ENCODE measurements at regions not wholly inside any gene's neighbourhood (a gene's known extent, or its start where the extent isn't known, plus 50 kb on each side); places are given as distances from the start of the nearest gene placed in this dataset.

DNA sequence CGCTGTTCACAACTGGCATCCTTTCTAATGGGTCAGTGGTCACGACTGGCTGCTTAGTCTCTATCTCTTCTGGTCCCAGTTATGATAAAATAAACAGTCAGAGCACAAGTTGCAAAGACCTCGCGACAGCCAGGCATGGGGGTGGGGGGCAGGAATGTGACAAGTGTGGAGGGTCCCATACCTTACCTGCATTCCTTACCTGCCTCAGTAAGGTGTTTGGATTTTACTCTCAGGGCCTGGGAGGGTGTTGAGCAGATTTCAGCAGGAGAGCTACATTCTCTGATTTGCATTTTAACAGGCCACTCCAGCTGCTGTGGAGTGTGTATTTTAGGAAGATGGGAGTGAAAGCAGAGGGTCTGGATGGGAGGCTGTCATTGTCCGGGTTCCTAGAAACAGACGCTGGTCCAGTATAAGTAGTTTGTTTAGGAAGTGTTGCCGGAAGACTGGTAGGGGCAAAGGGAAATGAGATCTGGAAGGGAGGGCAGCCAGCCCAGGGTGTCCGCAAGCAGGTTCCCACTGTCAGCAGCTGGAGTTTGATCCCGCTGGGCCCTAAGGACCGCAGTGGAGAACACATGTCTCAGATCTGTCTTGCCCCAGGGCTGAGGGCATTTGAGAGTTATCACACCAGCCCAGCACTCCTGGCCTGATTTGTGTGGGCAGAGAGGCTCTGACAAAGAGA is 920.0 kb downstream of the UQCRFS1 start:
- DNase-seq (ENCODE audit: extremely low read depth, low read depth), result no peak

DNA sequence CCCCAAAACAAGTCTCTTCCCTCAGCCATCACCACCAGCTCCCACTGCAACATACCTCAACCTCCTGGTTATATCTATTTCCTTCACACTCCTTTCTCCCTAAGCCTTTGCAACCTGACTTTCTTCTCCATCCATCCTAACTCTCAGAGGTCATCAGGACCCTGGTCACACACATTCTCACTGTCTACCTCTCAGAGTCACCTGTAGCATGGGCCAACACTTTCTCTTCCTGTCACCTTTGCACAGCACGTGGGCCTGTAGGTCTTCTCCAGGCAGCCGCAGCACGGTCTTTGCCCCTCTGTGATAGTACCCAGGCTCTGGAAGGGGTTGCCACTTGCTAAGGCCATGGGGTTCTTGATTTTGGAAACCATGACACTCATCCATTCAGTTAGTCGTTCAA is 921.1 kb downstream of the UQCRFS1 start:
- DNase-seq (ENCODE audit: extremely low read depth, low read depth), result no peak

GRCh38 chr19:28290963-28291657 is 921.8 kb downstream of the UQCRFS1 start:
- no peak for DNase-seq (ENCODE audit: extremely low read depth, low read depth)

- no peak for DNase-seq (ENCODE audit: extremely low read depth, low read depth)
These were observed 923.5 kb downstream of the UQCRFS1 start for GRCh38 chr19:28289295-28290063.

DNA sequence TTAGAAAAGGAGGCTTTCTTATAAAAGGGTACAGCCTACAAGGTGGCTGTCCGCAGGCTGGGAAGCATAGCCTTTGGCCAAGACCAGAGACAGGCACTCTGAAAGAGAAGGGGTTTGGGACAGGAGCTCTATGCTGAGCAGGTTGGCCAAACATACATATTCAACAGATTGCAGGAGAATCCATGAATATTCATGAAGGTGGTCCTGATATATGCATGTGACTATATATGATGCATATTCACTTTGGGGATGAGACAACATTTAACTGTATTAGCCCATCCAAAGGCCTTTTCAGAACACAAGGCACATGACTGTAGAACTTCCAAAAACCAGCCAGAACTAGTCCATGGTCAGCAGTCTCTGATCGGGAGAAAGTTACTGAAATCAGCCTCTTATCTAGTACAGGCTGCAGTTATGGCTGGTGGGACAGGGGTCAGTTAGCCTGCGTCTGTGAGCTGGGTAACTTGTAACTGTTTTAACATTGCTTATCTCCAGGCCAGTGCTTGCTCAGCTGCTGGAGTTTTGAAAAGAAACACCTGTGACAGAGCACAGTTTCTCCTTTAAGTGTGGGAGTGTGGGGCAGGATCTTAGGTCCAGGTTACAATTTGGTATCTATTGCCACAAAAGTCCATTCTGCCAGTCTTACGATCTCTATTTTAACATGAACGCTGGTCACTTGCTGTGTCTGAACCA is 924.2 kb downstream of the UQCRFS1 start:
- no peak for DNase-seq (ENCODE audit: extremely low read depth, low read depth)

- no peak for DNase-seq (ENCODE audit: extremely low read depth, low read depth)
These were observed 927.0 kb downstream of the UQCRFS1 start for GRCh38 chr19:28285917-28286316.

DNA sequence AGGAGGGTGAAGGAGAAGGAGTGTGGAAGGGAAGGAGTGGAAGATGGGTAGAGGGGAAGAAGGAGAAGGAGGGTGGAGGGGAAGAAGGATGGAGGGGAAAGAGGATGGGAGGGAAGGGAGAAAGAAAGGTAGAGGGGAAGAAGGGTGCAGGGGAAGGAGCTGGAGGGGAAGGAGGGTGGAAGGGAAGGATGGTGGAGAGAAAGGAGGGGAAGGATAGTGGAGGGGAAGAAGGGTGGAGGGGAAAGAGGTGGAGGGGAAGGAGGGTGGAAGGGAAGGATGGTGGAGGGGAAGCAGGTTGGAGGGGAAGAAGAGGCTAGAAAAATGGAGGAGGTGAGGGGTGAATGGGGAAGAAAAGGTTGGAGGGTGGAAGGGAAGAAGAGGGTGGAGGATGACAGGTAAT is 927.9 kb downstream of the UQCRFS1 start:
- DNase-seq (ENCODE audit: extremely low read depth, low read depth), result no peak

DNA sequence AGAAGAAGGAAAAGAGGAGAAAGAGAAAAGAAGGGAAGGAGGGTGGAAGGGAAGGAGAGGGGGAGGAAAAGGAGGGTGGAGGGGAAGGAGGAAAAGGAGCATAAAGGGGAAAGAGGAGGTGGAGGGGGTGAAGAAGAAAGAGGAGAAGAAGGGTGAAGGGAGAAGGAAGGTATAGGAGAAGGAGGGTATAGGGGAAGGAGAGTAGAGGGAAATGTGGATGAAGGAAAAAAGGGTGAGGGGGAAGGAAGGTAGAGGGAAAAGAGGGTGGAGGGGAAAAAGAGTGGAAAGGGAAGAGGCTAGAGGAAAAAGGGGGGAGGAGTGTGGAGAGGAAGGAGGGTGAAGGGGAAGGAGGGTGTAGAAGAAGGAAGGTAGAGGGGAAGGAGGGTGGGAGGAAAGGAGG is 928.6 kb downstream of the UQCRFS1 start:
- DNase-seq (ENCODE audit: extremely low read depth, low read depth), result no peak

DNA sequence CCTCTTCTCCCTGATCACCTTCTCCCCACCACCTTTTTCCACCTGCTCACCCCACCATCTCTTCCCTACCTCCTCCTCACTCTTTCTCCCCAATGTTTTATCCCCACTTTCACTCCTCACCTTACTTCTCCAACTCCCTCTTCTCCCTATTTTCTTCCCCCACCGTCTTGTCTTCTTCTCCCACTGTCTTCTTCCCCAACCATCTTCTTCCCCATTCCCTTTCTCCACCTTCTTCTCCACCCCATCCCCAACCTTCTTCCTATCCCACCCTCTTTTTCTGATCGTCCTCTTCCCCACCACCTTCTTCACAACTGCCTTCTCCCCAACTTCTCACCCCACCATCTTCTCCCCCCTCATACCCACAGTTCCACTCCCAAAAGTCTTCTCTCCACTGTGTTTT is 929.4 kb downstream of the UQCRFS1 start:
- no peak for DNase-seq (ENCODE audit: extremely low read depth, low read depth)

- DNase-seq (ENCODE audit: extremely low read depth, low read depth), result no peak
These were observed 931.3 kb downstream of the UQCRFS1 start for GRCh38 chr19:28281676-28282075.

DNA sequence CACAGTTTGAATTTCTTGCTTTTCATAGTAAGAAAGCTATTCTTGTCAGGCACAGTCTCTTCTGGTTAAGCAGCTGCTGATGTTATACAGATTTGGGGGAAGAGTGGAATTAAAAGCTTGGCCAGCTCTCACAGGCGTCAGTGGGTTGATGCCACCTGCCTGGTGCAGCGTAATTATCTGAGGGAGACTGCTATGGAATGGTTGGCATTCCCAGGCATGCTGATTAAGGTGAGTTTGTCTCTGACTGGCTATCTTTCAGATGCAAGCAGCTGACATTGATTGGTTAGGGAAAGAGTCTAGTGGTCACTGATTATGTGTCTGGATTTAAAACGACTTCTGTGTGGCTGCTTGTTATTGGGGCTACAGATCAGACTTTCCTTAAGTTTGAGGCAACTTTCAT is 948.4 kb downstream of the UQCRFS1 start:
- no peak for DNase-seq (ENCODE audit: extremely low read depth, low read depth)

GRCh38 chr19:28258829-28259228 is 954.1 kb downstream of the UQCRFS1 start:
- DNase-seq (ENCODE audit: extremely low read depth, low read depth), result no peak

GRCh38 chr19:28257396-28257795 is 955.6 kb downstream of the UQCRFS1 start:
- no peak for DNase-seq (ENCODE audit: extremely low read depth, low read depth)

- no peak for DNase-seq (ENCODE audit: extremely low read depth, low read depth)
These were observed 965.7 kb downstream of the UQCRFS1 start for GRCh38 chr19:28247243-28247642.

DNA sequence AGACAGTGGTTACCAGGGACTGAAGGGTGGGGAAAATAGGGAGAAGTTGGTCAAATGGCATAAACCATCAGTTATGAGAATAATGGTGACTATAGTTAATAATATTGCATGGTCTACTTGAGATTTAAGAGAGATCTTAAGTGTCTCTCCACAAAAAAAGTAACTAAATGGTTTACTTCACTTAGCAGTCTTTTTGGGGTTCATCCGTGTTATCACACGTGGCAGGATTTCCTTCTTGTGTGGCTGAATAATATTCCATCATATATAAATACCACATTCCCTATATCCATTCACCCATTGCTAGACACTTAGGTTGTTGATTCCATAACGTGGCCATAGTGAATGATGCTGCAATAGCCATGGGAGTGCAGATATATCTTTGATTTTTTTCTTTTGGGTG is 967.0 kb downstream of the UQCRFS1 start:
- DNase-seq (ENCODE audit: extremely low read depth, low read depth), result no peak

DNA sequence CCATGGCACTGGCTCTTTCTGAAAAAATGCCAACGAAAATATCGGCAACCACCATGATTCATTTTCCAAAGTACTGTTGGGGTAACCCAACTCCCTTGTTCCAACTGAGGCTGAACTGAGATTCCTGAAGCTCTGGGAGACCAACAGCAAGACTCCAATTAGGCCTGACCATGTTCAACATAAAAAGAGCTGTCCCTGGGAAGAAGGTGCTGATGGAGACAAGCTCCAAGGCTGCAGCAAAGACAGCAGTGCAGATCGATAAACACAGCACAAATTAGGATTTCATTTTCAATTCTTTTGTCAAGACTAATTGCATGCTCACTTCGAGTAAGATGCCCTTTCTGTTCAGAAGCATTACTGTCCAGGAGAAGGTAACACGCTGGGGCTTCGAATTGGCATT is 968.0 kb downstream of the UQCRFS1 start:
- DNase-seq (ENCODE audit: extremely low read depth, low read depth), result no peak

GRCh38 chr19:28242317-28242927 is 970.5 kb downstream of the UQCRFS1 start:
- DNase-seq (ENCODE audit: extremely low read depth, low read depth), result no peak

GRCh38 chr19:28239270-28239669 is 973.7 kb downstream of the UQCRFS1 start:
- DNase-seq (ENCODE audit: extremely low read depth, low read depth), result no peak

GRCh38 chr19:28238270-28238820 is 974.6 kb downstream of the UQCRFS1 start:
- DNase-seq (ENCODE audit: extremely low read depth, low read depth), result no peak

DNA sequence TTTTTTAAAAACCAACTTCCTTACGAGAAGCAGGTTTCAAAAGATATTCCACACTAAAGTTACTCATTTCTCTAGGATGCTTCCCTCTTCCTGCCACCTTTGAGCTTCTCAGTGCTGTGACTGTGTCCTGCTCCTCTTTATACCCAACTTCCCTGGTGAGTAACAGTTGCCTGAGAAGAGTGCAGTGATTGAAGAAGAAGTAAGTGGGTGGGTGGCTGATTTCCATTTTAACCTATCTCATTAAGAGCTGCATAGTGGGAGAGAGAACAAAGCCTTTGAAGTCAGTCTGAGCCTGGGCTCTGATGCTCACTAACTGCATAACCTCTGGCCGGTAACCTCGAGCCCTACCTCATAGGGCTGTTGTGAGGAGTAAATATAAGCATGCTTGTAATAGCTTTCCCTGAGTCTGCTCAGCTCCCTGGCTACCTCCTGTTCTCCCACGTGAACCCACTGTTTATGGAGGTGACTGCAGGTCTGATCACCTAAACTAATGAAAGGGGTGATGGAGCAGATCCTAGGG is 977.3 kb downstream of the UQCRFS1 start:
- no peak for DNase-seq (ENCODE audit: extremely low read depth, low read depth)
